Common myeloid progenitor, CD34-positive (primary cell): ENCODE measurements at regions not wholly inside any gene's neighbourhood (a gene's known extent, or its start where the extent isn't known, plus 50 kb on each side); places are given as distances from the start of the nearest gene placed in this dataset.

Source experiments
- CTCF ChIA-PET: fragments of 350-600 bp; sonication (Branson Sonifier 250); formaldehyde crosslinking; loops from one replicate; lab custom pipeline; 2021; ENCODE audit warnings: antibody characterized with exemption; lab: Charles Lee
- POLR2A ChIA-PET: fragments of 350-600 bp; sonication (Branson Sonifier 250); formaldehyde crosslinking; loops from one replicate; lab custom pipeline; 2021; ENCODE audit warnings: antibody characterized with exemption; lab: Charles Lee
- DNase-seq, 3 donors: peaks; one replicate each; pipeline versions ENCODE4 v3.0.0 to v3.0.0-alpha.2; 2013
- H3K27ac ChIP-seq, 2 experiments: 1 replicate in 1 of 2; 2 replicates in 1 of 2; pipeline ENCODE4 v1.7.0; 2013; ENCODE audit warnings: inconsistent platforms in 2 of 2, low read length in 2 of 2, mild to moderate bottlenecking in 2 of 2, low read depth in 1 of 2, moderate library complexity in 1 of 2; ENCODE audit not compliant: severe bottlenecking in 2 of 2, insufficient read depth in 1 of 2, poor library complexity in 1 of 2
- H3K27me3 ChIP-seq, 5 experiments: replicated peaks in 2 of 5; 1 replicate in 3 of 5; 2 replicates in 2 of 5; pipeline versions ENCODE4 v1.6.1 to v1.7.0; 2013; ENCODE audit warnings: low read length in 4 of 5, mild to moderate bottlenecking in 2 of 5, moderate library complexity in 2 of 5, inconsistent platforms in 1 of 5; ENCODE audit not compliant: insufficient read depth in 5 of 5, control insufficient read depth in 4 of 5
- H3K36me3 ChIP-seq, 4 experiments: 1 replicate in 2 of 4; 2 replicates in 2 of 4; pipeline versions ENCODE4 v1.6.1 to v1.7.0; 2013; ENCODE audit warnings: low read length in 3 of 4, control low read depth in 1 of 4, mild to moderate bottlenecking in 1 of 4; ENCODE audit not compliant: control insufficient read depth in 4 of 4, insufficient read depth in 4 of 4
- H3K4me1 ChIP-seq, 4 experiments: 1 replicate in 3 of 4; 2 replicates in 1 of 4; pipeline versions ENCODE4 v1.6.1 to v1.7.1; 2013; ENCODE audit warnings: low read length in 3 of 4, mild to moderate bottlenecking in 3 of 4, control low read depth in 1 of 4, inconsistent platforms in 1 of 4, moderate library complexity in 1 of 4; ENCODE audit not compliant: control insufficient read depth in 4 of 4, insufficient read depth in 4 of 4; ENCODE audit errors: control extremely low read depth in 1 of 4
- H3K4me3 ChIP-seq, 7 experiments: 1 replicate in 4 of 7; 2 replicates in 3 of 7; pipeline versions ENCODE4 v1.5.1 to v1.7.0; 2013; ENCODE audit warnings: mild to moderate bottlenecking in 7 of 7, low read length in 6 of 7, moderate library complexity in 6 of 7, inconsistent platforms in 2 of 7, low read depth in 2 of 7, control low read depth in 1 of 7; ENCODE audit not compliant: insufficient read depth in 4 of 7, control insufficient read depth in 1 of 7; ENCODE audit errors: extremely low read depth in 1 of 7
- H3K9me3 ChIP-seq, 5 experiments: 1 replicate in 4 of 5; 2 replicates in 1 of 5; pipeline versions ENCODE4 v1.6.1 to v1.7.1; 2013; ENCODE audit warnings: low read length in 4 of 5, mild to moderate bottlenecking in 2 of 5, inconsistent platforms in 1 of 5, low read depth in 1 of 5, moderate library complexity in 1 of 5; ENCODE audit not compliant: control insufficient read depth in 4 of 5, insufficient read depth in 2 of 5; ENCODE audit errors: control extremely low read depth in 1 of 5
- WGBS: methylation state at CpG from one replicate; pipeline ENCODE4 v1.1.5; 2013; ENCODE audit not compliant: insufficient coverage; 5-methylcytosine and 5-hydroxymethylcytosine counted together

GRCh38 chr13:34720618-34721017 lies 221.5 kb upstream of the NBEA start:
- no CpG with 5 or more reads among the region's 2 CpGs for WGBS
- Histone ChIP-seq H3K27ac (no peak overlapping the region), H3K4me1 (no peaks in the 10 kb centered on the region), H3K27me3 (no peaks in the 10 kb centered on the region), H3K9me3 (no peaks in the 10 kb centered on the region), H3K4me3 (no peak overlapping the region), H3K36me3 (no peaks in the 10 kb centered on the region)
- ChIA-PET POLR2A (no interaction called here), CTCF (no interaction called here)
- no peak for DNase-seq

GRCh38 chr13:34721631-34722595 lies 220.2 kb upstream of the NBEA start:
- ChIA-PET POLR2A (no interaction called here), CTCF (no interaction called here)
- H3K4me1 ChIP-seq, result no peaks in the 10 kb centered on the region

GRCh38 chr13:34722922-34723321 lies 219.1 kb upstream of the NBEA start:
- POLR2A ChIA-PET, result no interaction called here
- CTCF ChIA-PET, result no interaction called here
- Histone ChIP-seq H3K36me3 (no peaks in the 10 kb centered on the region), H3K4me1 (no peaks in the 10 kb centered on the region), H3K4me3 (no peak overlapping the region), H3K27ac (no peak overlapping the region), H3K9me3 (no peaks in the 10 kb centered on the region), H3K27me3 (peaks cover 0 to 2% (median 0%) of the 10 kb centered on the region in 5 experiments)
- no peak for DNase-seq

More at GRCh38 chr13:34721631-34722595, 220.2 kb upstream of the NBEA start:
- Histone ChIP-seq H3K27me3 (peaks cover 0 to 2% (median 0%) of the 10 kb centered on the region in 5 experiments), H3K4me3 (no peak overlapping the region), H3K9me3 (no peaks in the 10 kb centered on the region), H3K36me3 (no peaks in the 10 kb centered on the region), H3K27ac (no peak overlapping the region)
- no peak for DNase-seq
- no CpG with 5 or more reads among the region's 3 CpGs for WGBS

GRCh38 chr13:34730961-34731360 lies 211.1 kb upstream of the NBEA start:
- POLR2A ChIA-PET, result no interaction called here
- no peak for DNase-seq
- Histone ChIP-seq H3K27me3 (no peaks in the 10 kb centered on the region), H3K36me3 (no peaks in the 10 kb centered on the region), H3K27ac (no peak overlapping the region), H3K4me1 (no peaks in the 10 kb centered on the region), H3K9me3 (no peaks in the 10 kb centered on the region), H3K4me3 (no peak overlapping the region)
- 83% methylated on average over 1 of the region's 2 CpGs for WGBS
- CTCF ChIA-PET, result no interaction called here

- Histone ChIP-seq H3K27ac (no peak overlapping the region), H3K4me1 (no peaks in the 10 kb centered on the region), H3K9me3 (no peaks in the 10 kb centered on the region), H3K4me3 (no peak overlapping the region), H3K36me3 (no peaks in the 10 kb centered on the region), H3K27me3 (no peaks in the 10 kb centered on the region)
- POLR2A ChIA-PET, result no interaction called here
- WGBS, result 100% methylated on average over 1 of the region's 4 CpGs
- CTCF ChIA-PET, result no interaction called here
- no peak for DNase-seq
Measured at GRCh38 chr13:34731486-34731885, 210.6 kb upstream of the NBEA start.

- H3K27ac ChIP-seq, result no peak overlapping the region
- no peak for DNase-seq
- ChIA-PET POLR2A (no interaction called here), CTCF (no interaction called here)
- no peaks in the 10 kb centered on the region for H3K36me3 ChIP-seq
- no peaks in the 10 kb centered on the region for H3K9me3 ChIP-seq
- 100% methylated on average over 2 of the region's 3 CpGs for WGBS
- no peak overlapping the region for H3K4me3 ChIP-seq
- H3K27me3 ChIP-seq, result no peaks in the 10 kb centered on the region
- H3K4me1 ChIP-seq, result no peaks in the 10 kb centered on the region
Measured at GRCh38 chr13:34733721-34734120, 208.3 kb upstream of the NBEA start.

- no peaks in the 10 kb centered on the region for H3K9me3 ChIP-seq
- H3K36me3 ChIP-seq, result no peaks in the 10 kb centered on the region
- no peak overlapping the region for H3K27ac ChIP-seq
- ChIA-PET POLR2A (no interaction called here), CTCF (no interaction called here)
- H3K4me3 ChIP-seq, result no peak overlapping the region
- H3K4me1 ChIP-seq, result no peaks in the 10 kb centered on the region
- 100% methylated on average over 1 of the region's 2 CpGs for WGBS
- no peaks in the 10 kb centered on the region for H3K27me3 ChIP-seq
- no peak for DNase-seq
Measured at GRCh38 chr13:34734932-34735331, 207.1 kb upstream of the NBEA start.
